GM12872 (cell line): ENCODE measurements at regions not wholly inside any gene's neighbourhood (a gene's known extent, or its start where the extent isn't known, plus 50 kb on each side); places are given as distances from the start of the nearest gene placed in this dataset.

Source experiments
- CTCF ChIP-seq: IDR thresholded peaks from 3 replicates; pipeline ENCODE4 v1.5.1; 2011; ENCODE audit warnings: low read depth, mild to moderate bottlenecking, low read length, moderate library complexity; ENCODE audit not compliant: insufficient read depth

- no peak for TF ChIP-seq CTCF
Observed at GRCh38 chr7:42429339-42429738, 192.3 kb upstream of the GLI3 start.

- TF ChIP-seq CTCF, result no peak
Observed at GRCh38 chr7:42426163-42426562, 189.2 kb upstream of the GLI3 start.

- TF ChIP-seq CTCF, result no peak
Observed at GRCh38 chr7:42414941-42415505, 178.0 kb upstream of the GLI3 start.

- TF ChIP-seq CTCF, result no peak
Observed at GRCh38 chr7:42414028-42414427, 177.0 kb upstream of the GLI3 start.

- no peak for TF ChIP-seq CTCF
Observed at GRCh38 chr7:42409296-42409695, 172.3 kb upstream of the GLI3 start.

- no peak for TF ChIP-seq CTCF
Observed at GRCh38 chr7:42407833-42408232, 170.8 kb upstream of the GLI3 start.

GRCh38 chr7:42407021-42407710 is 170.2 kb upstream of the GLI3 start:
- TF ChIP-seq CTCF, result no peak

GRCh38 chr7:42406358-42406757 is 169.3 kb upstream of the GLI3 start:
- no peak for TF ChIP-seq CTCF
